A549 (cell line): ENCODE measurements at regions not wholly inside any gene's neighbourhood (a gene's known extent, or its start where the extent isn't known, plus 50 kb on each side); places are given as distances from the start of the nearest gene placed in this dataset.

Experiments
- ATAC-seq, 2 experiments: fragments of 200-7000 bp in 1 of 2; fragments of >200 bp in 1 of 2; cut with Nextera tagmentation in 1 of 2; cut with Tn5 transposase in 1 of 2; 3 replicates each; pipeline versions ENCODE4 v1.8.0 to v1.9.1; 2018 to 2020; ENCODE audit warnings: mild to moderate bottlenecking in 1 of 2, moderate library complexity in 1 of 2
- CTCF ChIA-PET: fragments of 300-600 bp; sonication (Branson Sonifier 250); formaldehyde crosslinking; extraction: SDS; loops from one replicate; lab custom pipeline; 2021; ENCODE audit warnings: antibody characterized with exemption, inconsistent platforms; lab: Yijun Ruan, JAX
- POLR2A ChIA-PET: fragments of 350-600 bp; formaldehyde crosslinking; extraction: SDS; loops from one replicate; lab custom pipeline; 2021; ENCODE audit warnings: antibody characterized with exemption, inconsistent platforms; lab: Yijun Ruan, JAX
- DNase-seq, 2 experiments: peaks; one replicate each; pipeline versions ENCODE4 v3.0.0 to v3.0.0-alpha.2; 2011 to 2016; ENCODE audit warnings: low read depth in 1 of 2, low spot score in 1 of 2
- FAIRE-seq: peaks from 2 replicates; lab custom pipeline; 2011; peaks lifted over from hg19 to GRCh38; lab: Jason Lieb, UNC
- H3K27ac ChIP-seq, 2 experiments: fragments of >200 bp; sonication (Bioruptor Twin); formaldehyde crosslinking; 3 replicates each; pipeline ENCODE4 v1.5.1; 2016 to 2017
- H3K4me1 ChIP-seq: fragments of >200 bp; sonication (Bioruptor Twin); formaldehyde crosslinking; 3 replicates; pipeline ENCODE4 v1.6.1; 2016
- H3K4me2 ChIP-seq: fragments of >200 bp; sonication (Bioruptor Twin); formaldehyde crosslinking; 3 replicates; pipeline ENCODE4 v1.6.1; 2016
- H3K4me3 ChIP-seq: fragments of >200 bp; sonication (Bioruptor Twin); formaldehyde crosslinking; 3 replicates; pipeline ENCODE4 v1.5.1; 2016
- H3K9me3 ChIP-seq: fragments of >200 bp; sonication (Bioruptor Twin); formaldehyde crosslinking; 3 replicates; pipeline ENCODE4 v1.6.1; 2016
- ATOH8 ChIP-seq: fragments of 250-450 bp; sonication (Bioruptor Pico); IDR thresholded peaks from 2 replicates; pipeline ENCODE4 v1.5.0; 2020; ENCODE audit warnings: low read depth, mild to moderate bottlenecking, moderate library complexity
- CBX2 ChIP-seq: fragments of 200-600 bp; sonication (generic); IDR thresholded peaks from 2 replicates; pipeline ENCODE4 v1.6.1; 2016; ENCODE audit warnings: low read depth, mild to moderate bottlenecking, borderline replicate concordance
- CBX8 ChIP-seq: fragments of 200-600 bp; sonication (generic); IDR thresholded peaks from 2 replicates; pipeline ENCODE4 v1.6.1; 2016
- CTCF ChIP-seq: fragments of >200 bp; sonication (Bioruptor Twin); formaldehyde crosslinking; IDR thresholded peaks from 3 replicates; pipeline ENCODE4 v1.5.1; 2016
- E2F6 ChIP-seq: IDR thresholded peaks from 2 replicates; pipeline ENCODE4 v1.6.1; 2012; ENCODE audit warnings: low read depth, borderline replicate concordance
- ELK1 ChIP-seq: fragments of 150-350 bp; IDR thresholded peaks from 2 replicates; pipeline ENCODE4 v1.6.1; 2014; ENCODE audit warnings: low read depth, mild to moderate bottlenecking, low read length
- EP300 ChIP-seq, 2 experiments: fragments of >200 bp; sonication (Bioruptor Twin); formaldehyde crosslinking; IDR thresholded peaks; 2 replicates in 1 of 2; 3 replicates in 1 of 2; pipeline ENCODE4 v1.6.1; 2016 to 2017
- HEYL ChIP-seq: fragments of 250-450 bp; sonication (Bioruptor Pico); IDR thresholded peaks from 2 replicates; pipeline ENCODE4 v1.8.0; 2021; ENCODE audit warnings: mild to moderate bottlenecking, moderate library complexity
- HMGXB4 ChIP-seq: fragments of 250-450 bp; sonication (Bioruptor Pico); IDR thresholded peaks from 2 replicates; pipeline ENCODE4 v1.5.0; 2021; ENCODE audit warnings: mild to moderate bottlenecking, moderate library complexity, borderline replicate concordance
- HOXB5 ChIP-seq: fragments of 250-450 bp; sonication (Bioruptor Pico); IDR thresholded peaks from 2 replicates; pipeline ENCODE4 v1.5.0; 2020; ENCODE audit warnings: mild to moderate bottlenecking, moderate library complexity
- KDM5A ChIP-seq: fragments of 200-600 bp; sonication (generic); IDR thresholded peaks from 2 replicates; pipeline ENCODE4 v1.6.1; 2016; ENCODE audit warnings: antibody characterized with exemption, mild to moderate bottlenecking
- MAFK ChIP-seq: fragments of 450-650 bp; IDR thresholded peaks from 2 replicates; pipeline ENCODE4 v1.6.1; 2014; ENCODE audit not compliant: partially characterized antibody
- MYC ChIP-seq: IDR thresholded peaks from 2 replicates; pipeline ENCODE4 v1.6.1; 2012; ENCODE audit warnings: mild to moderate bottlenecking, inconsistent platforms, low read length, improper control_type of control experiment, borderline replicate concordance
- NPAS2 ChIP-seq: fragments of 250-450 bp; sonication (Bioruptor Pico); IDR thresholded peaks from 2 replicates; pipeline ENCODE4 v1.8.0; 2022; ENCODE audit warnings: mild to moderate bottlenecking, moderate library complexity, borderline replicate concordance
- PHF8 ChIP-seq: fragments of 200-600 bp; sonication (generic); IDR thresholded peaks from 2 replicates; pipeline ENCODE4 v1.6.1; 2016; ENCODE audit warnings: low read depth, mild to moderate bottlenecking, antibody characterized with exemption, moderate library complexity, borderline replicate concordance
- POLR2AphosphoS2 ChIP-seq: conservative IDR thresholded peaks from 2 replicates; pipeline ENCODE4 v1.6.1; 2012; ENCODE audit warnings: low read length, improper control_type of control experiment, inconsistent platforms
- RAD21 ChIP-seq, 2 experiments: fragments of >200 bp in 1 of 2; sonication (Bioruptor Twin) in 1 of 2; formaldehyde crosslinking in 1 of 2; IDR thresholded peaks in 1 of 2; conservative IDR thresholded peaks in 1 of 2; 2 replicates in 1 of 2; 3 replicates in 1 of 2; pipeline ENCODE4 v1.6.1; 2012 to 2018; ENCODE audit warnings: inconsistent platforms in 1 of 2
- RCOR1 ChIP-seq: fragments of 150-350 bp; IDR thresholded peaks from 2 replicates; pipeline ENCODE4 v1.6.1; 2014; ENCODE audit warnings: antibody characterized with exemption, low read length, low read depth
- REST ChIP-seq: fragments of 200-600 bp; sonication (generic); IDR thresholded peaks from 2 replicates; pipeline ENCODE4 v1.6.1; 2016; ENCODE audit warnings: antibody characterized with exemption, mild to moderate bottlenecking, moderate library complexity
- RNF2 ChIP-seq: fragments of 200-600 bp; sonication (generic); IDR thresholded peaks from 2 replicates; pipeline ENCODE4 v1.6.1; 2016; ENCODE audit warnings: low read depth, mild to moderate bottlenecking, antibody characterized with exemption, moderate library complexity, borderline replicate concordance
- TP53 ChIP-seq: fragments of 250-450 bp; sonication (Bioruptor Pico); IDR thresholded peaks from 2 replicates; pipeline ENCODE4 v1.5.0; 2021; ENCODE audit warnings: mild to moderate bottlenecking, moderate library complexity
- WGBS: methylation state at CpG from one replicate; pipeline ENCODE4 v1.1.6; 2017; ENCODE audit errors: missing lambda C conversion rate; 5-methylcytosine and 5-hydroxymethylcytosine counted together

GRCh38 chr1:198086051-198086745 is 70.6 kb upstream of the NEK7 start (continued):
- TF ChIP-seq REST (no peak), RNF2 (no peak)

- CTCF ChIA-PET: interaction anchor here (0.7 to 3.4 kb wide), 9 partner anchors 8 to 392 kb away, joined by 3 to 12 read pairs (median 5); partner anchors contain the start of gene NEK7
- no peak overlapping the region for H3K4me2 ChIP-seq
- H3K27ac ChIP-seq: no peak overlapping the region
- POLR2A ChIA-PET: no interaction called here
- FAIRE-seq (no peak), ATAC-seq (no peak), DNase-seq (no peak)
- TF ChIP-seq ATOH8 (CRISPR knock-in tag) (no peak), CTCF (no peak), POLR2AphosphoS2 (no peak), E2F6 (no peak), PHF8 (no peak), CBX8 (no peak), EP300 (IDR thresholded peaks at IDR 0.05) (no peak), ELK1 (no peak), RCOR1 (no peak), REST (no peak), KDM5A (no peak), HOXB5 (CRISPR knock-in tag) (no peak), RAD21 (conservative IDR thresholded peaks at IDR 0.05 in 1 of 2, IDR thresholded peaks at IDR 0.05 in 1 of 2) (no peak), HMGXB4 (CRISPR knock-in tag) (no peak), MYC (no peak), HEYL (CRISPR knock-in tag) (no peak), TP53 (CRISPR knock-in tag) (no peak), NPAS2 (CRISPR knock-in tag) (no peak), CBX2 (no peak), MAFK (no peak)
- WGBS: 48% methylated on average over 1 of the region's 1 CpG
- 0 out of 3 replicates have a peak, but pooled peaks cover 3% of the 10 kb centered on the region for H3K4me1 ChIP-seq
- no peak overlapping the region for H3K4me3 ChIP-seq
- H3K9me3 ChIP-seq: no peaks in the 10 kb centered on the region
Observed at GRCh38 chr1:198087831-198088230, 69.0 kb upstream of the NEK7 start.
